Transverse colon (tissue), 3 donors: ENCODE measurements at regions not wholly inside any gene's neighbourhood (a gene's known extent, or its start where the extent isn't known, plus 50 kb on each side); places are given as distances from the start of the nearest gene placed in this dataset.

ENCODE experiments used
- CTCF ChIP-seq, 5 experiments: fragments of 200-600 bp in 3 of 5; fragments of 450-650 bp in 2 of 5; sonication (generic) in 3 of 5; IDR thresholded peaks; 1 replicate in 2 of 5; 2 replicates in 3 of 5; pipeline ENCODE4 v1.5.1; 2016 to 2017; ENCODE audit warnings: antibody characterized with exemption in 5 of 5, inconsistent platforms in 3 of 5, mild to moderate bottlenecking in 2 of 5, moderate library complexity in 1 of 5
- POLR2A ChIP-seq: fragments of 450-650 bp; IDR thresholded peaks from one replicate; pipeline ENCODE4 v1.6.1; 2016; ENCODE audit warnings: antibody characterized with exemption, mild to moderate bottlenecking, moderate library complexity

DNA sequence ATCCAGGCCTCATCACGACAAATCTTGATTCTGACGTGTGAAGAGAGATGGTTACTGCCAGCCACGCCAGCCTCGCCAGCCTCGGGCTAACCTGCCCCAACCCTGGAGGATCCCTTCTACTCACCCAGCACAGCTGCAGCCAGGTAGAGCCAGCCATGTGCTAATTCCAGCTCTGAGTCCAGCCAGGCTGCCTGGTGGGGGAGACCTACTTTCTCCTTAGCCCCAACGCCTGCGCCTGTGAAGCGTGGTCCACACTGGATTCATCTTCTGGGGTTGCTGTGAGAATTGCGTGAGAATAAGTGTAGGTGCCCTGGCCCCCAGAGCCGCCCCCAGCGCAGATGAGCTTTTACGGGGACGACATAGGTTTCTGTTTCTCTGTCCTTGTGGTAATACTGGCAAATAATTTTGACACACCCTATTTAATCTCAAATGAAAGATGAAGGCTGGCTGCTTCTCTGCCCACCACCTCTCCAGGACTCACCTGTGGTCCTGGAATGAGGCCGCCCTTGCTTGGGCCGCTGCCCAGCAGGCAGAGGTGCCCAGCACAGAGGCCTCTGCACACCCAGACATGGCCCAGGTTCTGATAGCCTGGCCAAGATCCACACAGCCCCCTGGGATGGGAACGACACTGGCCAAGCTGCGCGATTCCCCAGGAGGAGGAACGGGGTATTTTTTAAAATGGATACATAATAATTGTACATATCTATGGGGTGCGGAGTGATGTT, 528.4 kb downstream of the TBC1D22A start:
- TF ChIP-seq CTCF (IDR thresholded peaks at IDR 0.05) (no peak), POLR2A (no peak)
